Psoas muscle (tissue), 7 donors: ENCODE measurements at regions not wholly inside any gene's neighbourhood (a gene's known extent, or its start where the extent isn't known, plus 50 kb on each side); places are given as distances from the start of the nearest gene placed in this dataset.

Experiments used
- ATAC-seq, 4 donors: fragments of 200-7000 bp; cut with Tn5 transposase; one replicate each; pipeline ENCODE4 v1.9.1; 2020; ENCODE audit warnings: moderate library complexity in 3 of 4, mild to moderate bottlenecking in 2 of 4
- DNase-seq, 2 donors: peaks; one replicate each; pipeline ENCODE4 v3.0.0-alpha.2; 2020
- H3K27ac ChIP-seq: fragments of 200-600 bp; one replicate; pipeline ENCODE4 v1.8.0; 2022
- H3K27me3 ChIP-seq, 3 donors: fragments of 200-600 bp in 1 of 3; one replicate each; pipeline versions ENCODE4 v1.6.1 to v1.8.0; 2013 to 2022; ENCODE audit warnings: low read length in 2 of 3, mild to moderate bottlenecking in 2 of 3, moderate library complexity in 1 of 3; ENCODE audit not compliant: insufficient read depth in 3 of 3
- H3K36me3 ChIP-seq, 2 donors: fragments of 200-600 bp in 1 of 2; one replicate each; pipeline versions ENCODE4 v1.6.1 to v1.8.0; 2013 to 2022; ENCODE audit warnings: low read depth in 1 of 2, mild to moderate bottlenecking in 1 of 2, moderate library complexity in 1 of 2; ENCODE audit not compliant: insufficient read depth in 1 of 2
- H3K4me1 ChIP-seq: fragments of 200-600 bp; one replicate; pipeline ENCODE4 v1.8.0; 2022
- H3K4me3 ChIP-seq: fragments of 200-600 bp; one replicate; pipeline ENCODE4 v1.8.0; 2022; ENCODE audit warnings: mild to moderate bottlenecking
- H3K9me3 ChIP-seq: fragments of 200-600 bp; one replicate; pipeline ENCODE4 v1.8.0; 2022
- whole genome bisulfite sequencing, 3 donors: extraction: QIAGEN DNeasy Blood & Tissue Kit; methylation state at CpG; one replicate each; pipeline versions ENCODE4 v1.1.6 to v1.1.7; 2013; 5-methylcytosine and 5-hydroxymethylcytosine counted together
- intact Hi-C, 2 donors: fragments of 100-400 bp; cut with DNase I; formaldehyde crosslinking; loops; one replicate each; pipeline versions ENCODE4 v1.11.0 to v1.14.2; 2022
- TF ChIP-seq, protein P1 (sequence below): fragments of 200-600 bp; IDR thresholded peaks from one replicate; pipeline ENCODE4 v1.8.0; 2022; ENCODE audit warnings: antibody characterized with exemption
- donor health status: healthy with polysubstance abuse.
- donor health status: DM: no; HTN: no; CAD: no; lungs with moderate emphysema.
- donor health status: Bipolar disorder and iron deficiency.
- donor health status: healthy.
- donor health status: DM: yes; HTN: yes; CAD: no.
- donor health status: DM: no; HTN: no; CAD: no.
- donor health status: DM: yes; HTN: yes; CAD: no.

DNA sequence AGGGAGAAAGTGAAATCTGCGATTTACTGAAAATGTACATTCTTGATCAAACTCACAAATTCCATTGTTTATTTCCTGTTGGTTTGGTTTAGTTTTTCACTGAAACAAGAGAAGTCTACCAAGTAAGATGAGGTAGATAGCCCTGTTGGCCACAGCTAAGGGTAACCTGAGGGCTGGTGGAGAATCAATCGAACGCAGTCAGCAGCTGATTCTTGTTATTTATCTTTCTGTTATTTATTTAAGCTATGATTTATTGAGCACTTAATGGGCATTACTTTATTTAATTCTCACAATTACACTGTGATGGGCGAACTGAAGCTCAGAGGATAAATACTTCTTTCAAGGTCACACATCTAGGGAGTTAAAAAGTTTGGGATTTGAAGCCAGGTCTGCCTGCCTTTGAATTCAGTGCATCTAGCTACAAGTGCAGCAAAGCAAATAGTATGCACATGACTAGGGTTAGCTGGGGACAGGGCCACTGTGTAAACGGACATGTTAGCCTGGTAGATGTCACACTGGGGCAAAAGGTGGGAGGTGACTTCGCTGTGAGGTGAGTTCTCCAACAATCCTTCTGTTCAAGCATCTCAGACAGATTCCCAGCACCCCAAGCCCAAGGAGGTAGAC, 106.5 kb upstream of the GADD45A start:
- 73 to 81% (median 77%) methylated on average over 6 of the region's 6 CpGs for WGBS, 3 donors
- no peak for DNase-seq
- peaks cover 27% of the 10 kb centered on the region for H3K4me1 ChIP-seq
- H3K27ac ChIP-seq: no peak overlapping the region
- no peak for ATAC-seq
- TF ChIP-seq, protein P1, sequence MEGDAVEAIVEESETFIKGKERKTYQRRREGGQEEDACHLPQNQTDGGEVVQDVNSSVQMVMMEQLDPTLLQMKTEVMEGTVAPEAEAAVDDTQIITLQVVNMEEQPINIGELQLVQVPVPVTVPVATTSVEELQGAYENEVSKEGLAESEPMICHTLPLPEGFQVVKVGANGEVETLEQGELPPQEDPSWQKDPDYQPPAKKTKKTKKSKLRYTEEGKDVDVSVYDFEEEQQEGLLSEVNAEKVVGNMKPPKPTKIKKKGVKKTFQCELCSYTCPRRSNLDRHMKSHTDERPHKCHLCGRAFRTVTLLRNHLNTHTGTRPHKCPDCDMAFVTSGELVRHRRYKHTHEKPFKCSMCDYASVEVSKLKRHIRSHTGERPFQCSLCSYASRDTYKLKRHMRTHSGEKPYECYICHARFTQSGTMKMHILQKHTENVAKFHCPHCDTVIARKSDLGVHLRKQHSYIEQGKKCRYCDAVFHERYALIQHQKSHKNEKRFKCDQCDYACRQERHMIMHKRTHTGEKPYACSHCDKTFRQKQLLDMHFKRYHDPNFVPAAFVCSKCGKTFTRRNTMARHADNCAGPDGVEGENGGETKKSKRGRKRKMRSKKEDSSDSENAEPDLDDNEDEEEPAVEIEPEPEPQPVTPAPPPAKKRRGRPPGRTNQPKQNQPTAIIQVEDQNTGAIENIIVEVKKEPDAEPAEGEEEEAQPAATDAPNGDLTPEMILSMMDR: no peak
- H3K36me3 ChIP-seq: no peaks in the 10 kb centered on the region
- H3K9me3 ChIP-seq: no peaks in the 10 kb centered on the region
- intact Hi-C loops: loop anchor here in 1 of 2 donors (10.0 kb wide), 1 partner anchor 66 kb away; no protein-coding TSS in a partner anchor
- no peak overlapping the region for H3K4me3 ChIP-seq
- H3K27me3 ChIP-seq: no peaks in the 10 kb centered on the region

DNA sequence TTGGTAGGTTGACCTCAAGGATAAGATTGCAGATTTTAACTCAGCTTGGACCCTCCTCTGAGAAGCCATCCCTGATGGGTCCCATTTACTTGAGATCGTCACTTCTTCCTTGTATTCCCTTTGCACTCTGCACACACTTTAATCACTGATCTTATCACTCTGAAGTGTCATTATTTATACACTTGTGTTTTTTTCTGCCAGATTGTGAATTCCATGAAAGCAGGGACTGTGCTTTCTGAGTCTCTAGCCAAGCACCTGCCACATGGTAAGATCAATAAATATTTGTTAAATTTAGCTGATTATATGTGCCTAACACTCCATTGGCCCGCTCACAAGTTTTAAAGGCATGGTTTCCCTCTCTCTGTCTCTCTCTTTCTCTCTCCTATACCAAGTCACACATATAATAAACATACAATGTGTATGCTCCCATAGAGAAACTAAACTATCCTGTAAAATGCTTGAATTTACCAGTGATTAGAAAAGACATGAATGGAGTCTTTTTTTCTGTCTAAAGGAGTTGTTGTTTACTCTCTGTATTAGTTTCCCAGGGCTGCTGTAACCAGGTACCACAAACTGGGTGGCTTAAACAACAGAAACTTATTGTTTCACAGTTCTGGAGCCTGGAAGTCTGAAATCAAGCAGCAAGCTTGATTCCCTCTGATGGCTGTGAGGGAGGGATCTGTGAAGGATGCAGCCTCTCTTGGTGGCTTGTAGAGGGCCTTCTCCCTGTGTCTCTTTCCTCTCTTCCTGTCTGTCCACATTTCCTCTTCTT, 105.2 kb upstream of the GADD45A start:
- TF ChIP-seq, protein P1: no peak
- Histone ChIP-seq H3K27me3 (no peaks in the 10 kb centered on the region), H3K36me3 (no peaks in the 10 kb centered on the region), H3K4me1 (peaks cover 25% of the 10 kb centered on the region), H3K27ac (peak overlapping the region; percentile 81), H3K4me3 (no peak overlapping the region), H3K9me3 (no peaks in the 10 kb centered on the region)
- WGBS, 3 donors: 48 to 81% (median 48%) methylated on average over 2 of the region's 2 CpGs
- intact Hi-C loops: loop anchor here in 1 of 2 donors (10.0 kb wide), 1 partner anchor 65 kb away; no protein-coding TSS in a partner anchor
- ATAC-seq: no peak
- DNase-seq: no peak

DNA sequence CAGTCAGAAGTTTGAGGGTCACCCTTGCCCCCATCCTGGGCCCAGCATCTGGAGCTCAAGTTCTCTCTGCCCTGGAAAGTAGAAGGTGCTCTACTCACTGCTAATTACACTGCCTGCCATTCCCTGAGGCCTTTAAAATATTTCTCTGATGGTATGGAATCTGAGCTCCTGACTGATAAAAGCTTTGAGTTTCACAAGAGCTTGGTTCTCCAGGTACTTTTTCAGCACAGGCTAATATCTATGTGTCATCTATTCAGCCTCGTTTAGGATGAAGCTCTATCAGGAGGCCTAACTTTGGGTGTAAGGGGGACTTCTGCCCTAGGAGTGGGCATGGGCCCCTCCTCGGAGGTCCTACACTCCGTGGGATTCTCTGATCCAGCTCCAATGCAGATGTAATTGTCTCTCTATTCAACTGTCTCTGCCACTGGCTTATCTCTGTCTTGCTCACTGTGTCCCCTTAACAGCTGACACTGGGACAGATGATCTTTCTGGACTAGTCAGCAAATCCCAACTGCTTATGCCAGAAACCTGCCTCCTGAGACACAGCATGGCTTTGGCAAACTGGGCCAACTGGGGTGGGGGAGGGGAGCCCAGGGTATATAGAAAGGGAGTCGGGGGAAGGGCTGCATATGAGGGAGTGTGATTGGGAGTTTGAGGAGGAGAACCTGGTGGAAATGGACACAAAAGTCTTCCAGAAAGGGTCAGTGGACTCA, 104.2 kb upstream of the GADD45A start:
- DNase-seq (peak in 1 of 2 donors; percentile 56), ATAC-seq (peak; percentile 92 to 95 (median 94))
- Histone ChIP-seq H3K4me3 (no peak overlapping the region), H3K36me3 (no peaks in the 10 kb centered on the region), H3K4me1 (peaks cover 25% of the 10 kb centered on the region), H3K27me3 (no peaks in the 10 kb centered on the region), H3K27ac (peak overlapping the region; percentile 81), H3K9me3 (no peaks in the 10 kb centered on the region)
- 33 to 47% (median 42%) methylated on average over 4 of the region's 4 CpGs for WGBS, 3 donors
- intact Hi-C loops: loop anchor here in 1 of 2 donors (1.0 kb wide), 1 partner anchor 32 kb away; no protein-coding TSS in a partner anchor
- TF ChIP-seq, protein P1: no peak

DNA sequence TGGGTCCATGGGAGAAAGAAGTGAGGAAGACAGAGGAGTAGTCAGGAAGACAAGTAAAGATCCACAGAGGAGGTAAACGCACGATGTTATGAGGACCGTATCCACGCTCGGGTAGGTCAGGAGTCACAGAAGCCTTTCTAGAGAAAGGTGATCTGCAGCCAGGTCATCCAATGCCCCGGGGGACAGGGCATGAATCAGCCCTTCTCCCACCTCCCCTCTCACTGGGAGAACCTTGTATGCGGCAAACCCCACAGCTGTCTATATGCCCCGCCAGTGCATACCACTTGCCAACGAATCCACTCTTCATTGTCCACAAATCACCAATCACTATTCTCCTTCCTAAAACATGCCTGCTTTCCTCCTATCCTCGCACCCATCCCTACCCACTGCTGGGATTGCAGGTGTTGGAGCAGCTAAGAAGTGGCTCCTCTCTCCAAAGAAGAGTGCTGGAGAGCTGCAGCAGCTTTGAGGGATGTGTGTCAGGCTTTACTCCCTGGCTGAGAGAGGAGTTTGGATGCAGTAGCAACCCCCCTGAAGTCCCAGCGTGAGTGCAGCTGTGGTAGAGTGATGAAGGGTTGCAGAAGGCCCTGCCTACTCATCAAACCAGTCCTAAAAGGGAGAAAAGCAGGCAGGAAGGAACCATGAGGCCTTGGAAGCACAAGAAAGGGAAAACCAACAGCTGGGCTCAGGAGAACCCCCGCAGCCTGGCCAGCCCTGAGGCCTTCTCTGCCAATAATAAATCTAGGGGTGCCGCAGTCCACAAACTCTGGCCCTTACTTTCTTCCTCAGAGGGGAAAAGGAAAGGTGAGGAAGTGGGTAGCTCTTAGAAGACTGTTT, 102.2 kb upstream of the GADD45A start:
- TF ChIP-seq, protein P1: no peak
- 76 to 84% (median 78%) methylated on average over 13 of the region's 13 CpGs for WGBS, 3 donors

More for the DNA sequence above, 102.2 kb upstream of the GADD45A start:
- H3K36me3 ChIP-seq: no peaks in the 10 kb centered on the region
- H3K9me3 ChIP-seq: no peaks in the 10 kb centered on the region
- DNase-seq (no peak), ATAC-seq (no peak)
- H3K4me1 ChIP-seq: peaks cover 27% of the 10 kb centered on the region
- intact Hi-C loops: no loop called here
- no peaks in the 10 kb centered on the region for H3K27me3 ChIP-seq
- peak overlapping the region; percentile 17 for H3K27ac ChIP-seq
- H3K4me3 ChIP-seq: no peak overlapping the region
